Transverse colon (tissue), 4 donors: ENCODE measurements at regions not wholly inside any gene's neighbourhood (a gene's known extent, or its start where the extent isn't known, plus 50 kb on each side); places are given as distances from the start of the nearest gene placed in this dataset.

Experiments
- DNase-seq: peaks from one replicate; pipeline ENCODE4 v3.0.0-alpha.2; 2019
- H3K27ac ChIP-seq, 4 donors: fragments of 200-600 bp; sonication (generic); 2 replicates each; pipeline ENCODE4 v1.5.1; 2016 to 2018; ENCODE audit warnings: inconsistent platforms in 4 of 4
- H3K27me3 ChIP-seq: fragments of 200-600 bp; sonication (generic); 2 replicates; pipeline ENCODE4 v1.5.1; 2017; ENCODE audit warnings: inconsistent platforms
- H3K36me3 ChIP-seq, 4 donors: fragments of 200-600 bp; sonication (generic); 2 replicates each; pipeline ENCODE4 v1.5.1; 2017 to 2019; ENCODE audit warnings: inconsistent platforms in 4 of 4
- H3K4me1 ChIP-seq, 4 donors: fragments of 200-600 bp; sonication (generic); 2 replicates each; pipeline ENCODE4 v1.5.1; 2017 to 2020; ENCODE audit warnings: inconsistent platforms in 4 of 4
- H3K4me3 ChIP-seq, 4 donors: fragments of 200-600 bp; sonication (generic); 1 replicate in 1 of 4; 2 replicates in 3 of 4; pipeline versions ENCODE4 v1.5.1 to v1.6.1; 2017 to 2019; ENCODE audit warnings: inconsistent platforms in 4 of 4
- H3K9me3 ChIP-seq, 2 donors: fragments of 200-600 bp; sonication (generic); 2 replicates each; pipeline ENCODE4 v1.5.1; 2017 to 2019; ENCODE audit warnings: inconsistent platforms in 2 of 2
- CTCF ChIP-seq, 5 experiments: fragments of 200-600 bp in 3 of 5; fragments of 450-650 bp in 2 of 5; sonication (generic) in 3 of 5; IDR thresholded peaks; 1 replicate in 2 of 5; 2 replicates in 3 of 5; pipeline ENCODE4 v1.5.1; 2016 to 2017; ENCODE audit warnings: antibody characterized with exemption in 5 of 5, inconsistent platforms in 3 of 5, mild to moderate bottlenecking in 2 of 5, moderate library complexity in 1 of 5
- EP300 ChIP-seq: sonication (generic); formaldehyde crosslinking; IDR thresholded peaks from one replicate; pipeline ENCODE4 v1.6.1; 2017; ENCODE audit warnings: antibody characterized with exemption, low read depth
- POLR2A ChIP-seq: fragments of 450-650 bp; IDR thresholded peaks from one replicate; pipeline ENCODE4 v1.6.1; 2016; ENCODE audit warnings: antibody characterized with exemption, mild to moderate bottlenecking, moderate library complexity
- POLR2AphosphoS5 ChIP-seq, 3 donors: sonication (generic); formaldehyde crosslinking; IDR thresholded peaks; one replicate each; pipeline ENCODE4 v1.6.1; 2016; ENCODE audit warnings: antibody characterized with exemption in 3 of 3
- WGBS, 2 donors: methylation state at CpG; one replicate each; pipeline ENCODE4 v1.1.5; 2018; ENCODE audit warnings: low coverage in 1 of 2; 5-methylcytosine and 5-hydroxymethylcytosine counted together
- in situ Hi-C, 4 donors: fragments of 200-750 bp; cut with MboI; loops; one replicate each; pipeline versions ENCODE4 v1.15.0 to v1.15.1; 2017; ENCODE audit warnings: low sequenced_read_pairs in 3 of 4, low pct_ligation_motif_present in 1 of 4, low pct_unique_long_range_greater_than_20kb in 1 of 4
- intact Hi-C: fragments of 100-400 bp; cut with DNase I; formaldehyde crosslinking; loops from one replicate; pipeline ENCODE4 v1.15.1; 2023; ENCODE audit warnings: low total_unique reads

- in situ Hi-C loops, result no loop called here
- H3K27me3 ChIP-seq, result no peaks in the 10 kb centered on the region
- no peak for TF ChIP-seq POLR2AphosphoS5 (IDR thresholded peaks at IDR 0.05)
- TF ChIP-seq POLR2A, result no peak
- DNase-seq, result no peak
- WGBS, 2 donors, result 27 to 50% methylated on average over 1 of the region's 1 CpG
- intact Hi-C loops, result no loop called here
- no peaks in the 10 kb centered on the region for H3K4me1 ChIP-seq
- H3K9me3 ChIP-seq, result no peaks in the 10 kb centered on the region
- no peaks in the 10 kb centered on the region for H3K36me3 ChIP-seq
- H3K4me3 ChIP-seq, result no peak overlapping the region
- no peak overlapping the region for H3K27ac ChIP-seq
Measured at GRCh38 chr4:110917835-110918234, 295.0 kb upstream of the PITX2 start.

GRCh38 chr4:110920990-110921389 lies 298.1 kb upstream of the PITX2 start:
- DNase-seq, result no peak
- H3K27ac ChIP-seq, result no peak overlapping the region
- WGBS, 2 donors, result 87 to 100% methylated on average over 2 of the region's 2 CpGs
- intact Hi-C loops, result no loop called here
- in situ Hi-C loops, result no loop called here
- no peak overlapping the region for H3K4me3 ChIP-seq
- H3K36me3 ChIP-seq, result no peaks in the 10 kb centered on the region
- no peaks in the 10 kb centered on the region for H3K4me1 ChIP-seq
- TF ChIP-seq CTCF (IDR thresholded peaks at IDR 0.05) (no peak), POLR2A (no peak), EP300 (no peak), POLR2AphosphoS5 (IDR thresholded peaks at IDR 0.05) (no peak)
- no peaks in the 10 kb centered on the region for H3K9me3 ChIP-seq
- no peaks in the 10 kb centered on the region for H3K27me3 ChIP-seq

- TF ChIP-seq EP300 (no peak), POLR2A (no peak), CTCF (IDR thresholded peaks at IDR 0.05) (no peak), POLR2AphosphoS5 (IDR thresholded peaks at IDR 0.05) (no peak)
- WGBS, 2 donors, result 70 to 73% methylated on average over 1 to 2 of the region's 2 CpGs
- H3K4me3 ChIP-seq, result no peak overlapping the region
- no peaks in the 10 kb centered on the region for H3K36me3 ChIP-seq
- no peak for DNase-seq
- H3K4me1 ChIP-seq, result no peaks in the 10 kb centered on the region
- in situ Hi-C loops (no loop called here), intact Hi-C loops (no loop called here)
- H3K27ac ChIP-seq, result no peak overlapping the region
- no peaks in the 10 kb centered on the region for H3K9me3 ChIP-seq
- H3K27me3 ChIP-seq, result no peaks in the 10 kb centered on the region
Measured at GRCh38 chr4:110924761-110925160, 301.9 kb upstream of the PITX2 start.

GRCh38 chr4:110926841-110927400 lies 304.0 kb upstream of the PITX2 start:
- in situ Hi-C loops (no loop called here), intact Hi-C loops (no loop called here)
- Histone ChIP-seq H3K4me3 (no peak overlapping the region), H3K27ac (no peak overlapping the region), H3K4me1 (no peaks in the 10 kb centered on the region), H3K36me3 (no peaks in the 10 kb centered on the region), H3K9me3 (no peaks in the 10 kb centered on the region), H3K27me3 (no peaks in the 10 kb centered on the region)
- TF ChIP-seq POLR2A (no peak), POLR2AphosphoS5 (IDR thresholded peaks at IDR 0.05) (peak in 1 of 3 donors; percentile 31)
- no peak for DNase-seq
- 29 to 50% methylated on average over 2 to 3 of the region's 3 CpGs for WGBS, 2 donors

- Histone ChIP-seq H3K9me3 (no peaks in the 10 kb centered on the region), H3K27ac (no peak overlapping the region), H3K4me3 (no peak overlapping the region), H3K4me1 (no peaks in the 10 kb centered on the region), H3K27me3 (no peaks in the 10 kb centered on the region), H3K36me3 (no peaks in the 10 kb centered on the region)
- intact Hi-C loops, result no loop called here
- 73 to 87% methylated on average over 2 to 3 of the region's 3 CpGs for WGBS, 2 donors
- in situ Hi-C loops, result no loop called here
- no peak for TF ChIP-seq POLR2A
- TF ChIP-seq EP300, result no peak
- no peak for DNase-seq
Measured at GRCh38 chr4:110933341-110933740, 310.5 kb upstream of the PITX2 start.

GRCh38 chr4:110944501-110944900 lies 321.6 kb upstream of the PITX2 start:
- in situ Hi-C loops, result no loop called here
- Histone ChIP-seq H3K36me3 (no peaks in the 10 kb centered on the region), H3K4me1 (no peaks in the 10 kb centered on the region), H3K4me3 (no peak overlapping the region), H3K27me3 (no peaks in the 10 kb centered on the region), H3K27ac (no peak overlapping the region), H3K9me3 (no peaks in the 10 kb centered on the region)
- TF ChIP-seq POLR2AphosphoS5 (IDR thresholded peaks at IDR 0.05) (no peak), CTCF (IDR thresholded peaks at IDR 0.05) (no peak), POLR2A (no peak), EP300 (no peak)
- WGBS, 2 donors, result 74 to 75% methylated on average over 3 of the region's 3 CpGs
- no peak for DNase-seq
- intact Hi-C loops, result no loop called here
